Trophoblast cell (in vitro differentiated cells and primary cell): ENCODE measurements at regions not wholly inside any gene's neighbourhood (a gene's known extent, or its start where the extent isn't known, plus 50 kb on each side); places are given as distances from the start of the nearest gene placed in this dataset.

Experiments
- DNase-seq, 2 donors: peaks; one replicate each; pipeline ENCODE4 v3.0.0-alpha.2; 2016
- H2AFZ ChIP-seq: 2 replicates; pipeline ENCODE4 v1.6.1; 2013; ENCODE audit warnings: low read length, moderate library complexity, mild to moderate bottlenecking; ENCODE audit not compliant: insufficient read depth, poor library complexity
- H2AK5ac ChIP-seq: 2 replicates; pipeline ENCODE4 v1.6.1; 2013; ENCODE audit warnings: mild to moderate bottlenecking, low read length
- H2BK120ac ChIP-seq: 2 replicates; pipeline ENCODE4 v1.6.1; 2013; ENCODE audit warnings: low read length, mild to moderate bottlenecking, moderate library complexity; ENCODE audit not compliant: insufficient read depth, poor library complexity
- H2BK12ac ChIP-seq: 2 replicates; pipeline ENCODE4 v1.6.1; 2013; ENCODE audit warnings: mild to moderate bottlenecking, low read length, moderate library complexity
- H2BK5ac ChIP-seq: 2 replicates; pipeline ENCODE4 v1.6.1; 2013; ENCODE audit warnings: low read length, low read depth, moderate library complexity, mild to moderate bottlenecking; ENCODE audit not compliant: poor library complexity
- H3K14ac ChIP-seq: 2 replicates; pipeline ENCODE4 v1.6.1; 2013; ENCODE audit warnings: mild to moderate bottlenecking, low read length
- H3K18ac ChIP-seq: 2 replicates; pipeline ENCODE4 v1.6.1; 2013; ENCODE audit warnings: mild to moderate bottlenecking, low read length
- H3K23ac ChIP-seq: 2 replicates; pipeline ENCODE4 v1.6.1; 2013; ENCODE audit warnings: low read length
- H3K27ac ChIP-seq: 2 replicates; pipeline ENCODE4 v1.5.1; 2013; ENCODE audit warnings: low read depth, mild to moderate bottlenecking, inconsistent platforms, low read length, moderate library complexity
- H3K27me3 ChIP-seq: 2 replicates; pipeline ENCODE4 v1.6.1; 2013; ENCODE audit warnings: inconsistent platforms, mild to moderate bottlenecking, low read length, moderate library complexity; ENCODE audit not compliant: insufficient read depth
- H3K36me3 ChIP-seq, 2 experiments: 1 replicate in 1 of 2; 2 replicates in 1 of 2; pipeline ENCODE4 v1.6.1; 2013; ENCODE audit warnings: low read length in 2 of 2, mild to moderate bottlenecking in 2 of 2, moderate library complexity in 1 of 2; ENCODE audit not compliant: insufficient read depth in 2 of 2, control insufficient read depth in 1 of 2
- H3K4ac ChIP-seq: 2 replicates; pipeline ENCODE4 v1.6.1; 2013; ENCODE audit warnings: low read depth, mild to moderate bottlenecking, low read length, moderate library complexity
- H3K4me1 ChIP-seq, 2 experiments: 1 replicate in 1 of 2; 2 replicates in 1 of 2; pipeline ENCODE4 v1.6.1; 2013; ENCODE audit warnings: low read length in 2 of 2, mild to moderate bottlenecking in 2 of 2, moderate library complexity in 1 of 2; ENCODE audit not compliant: insufficient read depth in 2 of 2, control insufficient read depth in 1 of 2
- H3K4me2 ChIP-seq: 2 replicates; pipeline ENCODE4 v1.6.1; 2013; ENCODE audit warnings: inconsistent platforms, mild to moderate bottlenecking, low read length, moderate library complexity
- H3K4me3 ChIP-seq: 2 replicates; pipeline ENCODE4 v1.5.1; 2013; ENCODE audit warnings: mild to moderate bottlenecking, low read depth, low read length, inconsistent platforms
- H3K79me1 ChIP-seq: one replicate; pipeline ENCODE4 v1.6.1; 2013; ENCODE audit warnings: low read length
- H3K79me2 ChIP-seq: 2 replicates; pipeline ENCODE4 v1.6.1; 2013; ENCODE audit warnings: low read length, mild to moderate bottlenecking; ENCODE audit not compliant: control insufficient read depth, insufficient read depth, poor library complexity
- H3K9ac ChIP-seq: 2 replicates; pipeline ENCODE4 v1.6.1; 2013; ENCODE audit warnings: mild to moderate bottlenecking, low read length
- H3K9me3 ChIP-seq: 2 replicates; pipeline ENCODE4 v1.6.1; 2013; ENCODE audit warnings: low read depth, mild to moderate bottlenecking, control low read depth, inconsistent platforms, low read length; ENCODE audit not compliant: insufficient read depth
- H4K12ac ChIP-seq: 2 replicates; pipeline ENCODE4 v1.6.1; 2013; ENCODE audit warnings: low read depth, mild to moderate bottlenecking, low read length, moderate library complexity
- H4K8ac ChIP-seq: 2 replicates; pipeline ENCODE4 v1.6.1; 2013; ENCODE audit warnings: low read depth, mild to moderate bottlenecking, low read length, moderate library complexity
- H4K91ac ChIP-seq: one replicate; pipeline ENCODE4 v1.6.1; 2013; ENCODE audit warnings: low read depth, mild to moderate bottlenecking, low read length, moderate library complexity
- WGBS: extraction: QIAGEN DNeasy Blood & Tissue Kit; methylation state at CpG from one replicate; pipeline ENCODE4 v1.1.7; 2013; ENCODE audit warnings: missing lambda C conversion rate; ENCODE audit not compliant: insufficient read length, insufficient coverage; ENCODE audit errors: extremely low coverage; 5-methylcytosine and 5-hydroxymethylcytosine counted together

DNA sequence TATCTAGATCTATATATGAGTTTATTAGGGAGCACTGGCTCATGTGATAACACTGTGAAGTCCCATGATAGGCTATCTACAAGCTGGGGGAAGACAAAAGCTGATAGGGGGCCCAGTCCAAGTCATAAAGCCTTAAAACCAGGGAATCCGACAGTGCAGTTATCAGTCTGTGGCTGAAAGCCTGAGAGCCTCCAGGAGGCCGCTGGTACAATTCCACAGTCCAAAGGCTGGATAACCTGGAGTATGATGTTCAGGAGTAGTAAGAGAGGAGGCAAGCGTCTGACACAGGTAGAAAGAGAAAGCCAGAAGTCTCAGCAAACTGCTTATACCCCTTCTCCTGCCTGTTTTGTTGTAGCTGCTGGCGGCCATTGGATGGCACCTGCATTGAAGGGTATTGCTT, 177.6 kb upstream of the SPRY1 start:
- Histone ChIP-seq H4K12ac (no peak overlapping the region), H2BK12ac (no peak overlapping the region), H3K79me1 (no peaks in the 10 kb centered on the region), H3K23ac (no peak overlapping the region), H3K18ac (no peak overlapping the region), H3K27me3 (no peaks in the 10 kb centered on the region), H3K9ac (no peak overlapping the region), H2BK120ac (no peak overlapping the region), H3K27ac (no peak overlapping the region), H3K4me1 (no peaks in the 10 kb centered on the region), H2BK5ac (no peak overlapping the region), H3K9me3 (no peaks in the 10 kb centered on the region), H4K8ac (no peak overlapping the region), H3K79me2 (no peaks in the 10 kb centered on the region), H3K14ac (no peak overlapping the region), H3K4ac (no peak overlapping the region), H3K4me2 (no peak overlapping the region), H2AFZ (no peak overlapping the region), H3K4me3 (no peak overlapping the region), H2AK5ac (no peak overlapping the region), H3K36me3 (no peaks in the 10 kb centered on the region), H4K91ac (no peak overlapping the region)
- no CpG with 5 or more reads among the region's 4 CpGs for WGBS
- DNase-seq = no peak

DNA sequence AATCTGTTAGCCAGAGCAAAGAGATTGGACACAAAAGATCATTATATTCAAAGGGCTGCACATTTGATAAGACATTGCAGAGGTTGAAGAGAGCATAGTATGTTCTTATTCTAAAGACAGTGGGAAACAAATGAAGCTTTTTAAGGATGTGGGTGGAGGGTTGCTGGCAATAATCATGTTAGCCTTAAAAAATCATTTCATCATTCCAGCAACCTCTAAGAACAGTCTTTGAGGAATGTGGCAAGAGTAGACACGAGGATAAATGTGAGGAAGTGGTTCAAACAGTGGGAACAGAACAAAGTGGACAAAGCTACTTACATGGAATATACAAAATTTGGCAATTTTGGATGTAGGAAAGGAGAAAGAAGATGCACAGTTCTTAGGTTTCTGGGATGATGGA, 167.3 kb upstream of the SPRY1 start:
- Histone ChIP-seq H2AK5ac (no peak overlapping the region), H3K4me1 (no peaks in the 10 kb centered on the region), H3K9ac (no peak overlapping the region), H4K91ac (no peak overlapping the region), H3K79me1 (no peaks in the 10 kb centered on the region), H3K4me3 (no peak overlapping the region), H3K36me3 (no peaks in the 10 kb centered on the region), H3K14ac (no peak overlapping the region), H3K23ac (no peak overlapping the region), H3K9me3 (no peaks in the 10 kb centered on the region), H3K4me2 (no peak overlapping the region), H3K4ac (no peak overlapping the region), H2BK5ac (no peak overlapping the region), H3K27me3 (no peaks in the 10 kb centered on the region), H2BK120ac (no peak overlapping the region), H2AFZ (no peak overlapping the region), H4K12ac (no peak overlapping the region), H2BK12ac (no peak overlapping the region), H3K18ac (no peak overlapping the region), H3K79me2 (no peaks in the 10 kb centered on the region), H4K8ac (no peak overlapping the region), H3K27ac (no peak overlapping the region)
- no CpG with 5 or more reads among the region's 1 CpG for whole genome bisulfite sequencing
- DNase-seq = no peak

DNA sequence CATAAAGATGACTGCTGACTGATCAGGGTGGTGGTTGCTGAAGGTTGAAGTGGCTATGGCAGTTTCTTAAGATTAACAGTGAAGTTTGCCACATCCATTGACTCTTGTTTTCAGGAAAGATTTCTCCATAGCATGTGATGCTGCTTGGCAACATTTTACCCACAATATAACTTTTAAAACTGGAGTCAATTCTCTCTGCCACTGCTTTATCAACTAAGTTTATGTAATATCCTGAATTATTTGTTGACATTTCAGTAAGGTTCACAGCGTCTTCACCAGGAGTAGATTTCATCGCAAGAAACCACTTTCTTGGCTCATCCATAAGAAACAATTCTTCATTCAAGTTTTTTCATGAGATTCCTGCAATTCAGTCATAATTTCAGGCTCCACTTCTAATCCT, 166.5 kb upstream of the SPRY1 start:
- Histone ChIP-seq H3K9ac (no peak overlapping the region), H4K91ac (no peak overlapping the region), H3K27me3 (no peaks in the 10 kb centered on the region), H3K4me2 (no peak overlapping the region), H3K79me1 (no peaks in the 10 kb centered on the region), H2AFZ (no peak overlapping the region), H3K4me1 (no peaks in the 10 kb centered on the region), H4K8ac (no peak overlapping the region), H3K4me3 (no peak overlapping the region), H3K79me2 (no peaks in the 10 kb centered on the region), H2BK120ac (no peak overlapping the region), H4K12ac (no peak overlapping the region), H3K14ac (no peak overlapping the region), H3K36me3 (no peaks in the 10 kb centered on the region), H3K9me3 (no peaks in the 10 kb centered on the region), H2BK12ac (no peak overlapping the region), H3K18ac (no peak overlapping the region), H3K23ac (no peak overlapping the region), H3K27ac (no peak overlapping the region), H2BK5ac (no peak overlapping the region), H3K4ac (no peak overlapping the region), H2AK5ac (no peak overlapping the region)
- no CpG with 5 or more reads among the region's 2 CpGs for WGBS
- no peak for DNase-seq

DNA sequence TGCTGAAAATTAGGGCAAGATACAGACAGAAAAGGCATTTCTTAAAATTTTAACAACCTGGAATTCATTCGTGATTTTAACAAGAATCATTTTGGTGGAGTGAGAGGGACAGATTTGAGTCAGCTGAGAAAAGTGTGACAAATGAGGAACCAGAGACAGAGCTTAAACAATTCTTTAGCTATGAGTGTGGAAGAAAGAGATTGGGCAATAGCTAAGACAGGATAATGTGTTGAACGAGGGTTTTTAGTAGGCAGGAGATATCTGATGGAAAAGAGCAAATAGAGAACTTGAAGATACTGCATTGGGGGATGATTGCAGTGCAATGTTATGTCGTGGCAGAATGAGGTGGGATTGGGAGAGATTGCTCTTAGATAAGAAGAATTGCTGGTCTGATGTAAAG, 164.2 kb upstream of the SPRY1 start:
- no peak overlapping the region for H3K18ac ChIP-seq
- H3K14ac ChIP-seq = no peak overlapping the region
- no peaks in the 10 kb centered on the region for H3K79me2 ChIP-seq
- H3K4me3 ChIP-seq = no peak overlapping the region
- no peak overlapping the region for H4K12ac ChIP-seq
- no peak overlapping the region for H3K4ac ChIP-seq
- H4K91ac ChIP-seq = no peak overlapping the region
- H3K27me3 ChIP-seq = no peaks in the 10 kb centered on the region
- peak in 1 of 2 donors; percentile 74 for DNase-seq
- H3K9me3 ChIP-seq = no peaks in the 10 kb centered on the region
- no peak overlapping the region for H2AFZ ChIP-seq
- no peak overlapping the region for H3K23ac ChIP-seq
- no peak overlapping the region for H4K8ac ChIP-seq
- H3K4me1 ChIP-seq = no peaks in the 10 kb centered on the region
- no peak overlapping the region for H3K4me2 ChIP-seq
- H3K36me3 ChIP-seq = no peaks in the 10 kb centered on the region
- no peaks in the 10 kb centered on the region for H3K79me1 ChIP-seq
- no peak overlapping the region for H3K27ac ChIP-seq
- H2BK120ac ChIP-seq = no peak overlapping the region
- no peak overlapping the region for H3K9ac ChIP-seq
- WGBS = no CpG with 5 or more reads among the region's 3 CpGs
- no peak overlapping the region for H2AK5ac ChIP-seq
- H2BK5ac ChIP-seq = no peak overlapping the region
- H2BK12ac ChIP-seq = no peak overlapping the region
